ENCODE measurements at regions not wholly inside any gene's neighbourhood (a gene's known extent, or its start where the extent isn't known, plus 50 kb on each side); places are given as distances from the start of the nearest gene placed in this dataset.

GRCh38 chr16:88325087-88325750 lies 57.5 kb upstream of the ZNF469 start:
- no peak for DNase-seq

GRCh38 chr16:88325976-88326375 lies 56.8 kb upstream of the ZNF469 start:
- DNase-seq = no peak

GRCh38 chr16:88326611-88327485 lies 55.9 kb upstream of the ZNF469 start:
- DNase-seq = no peak

- DNase-seq = no peak
Measured at GRCh38 chr16:88327561-88328312, 55.0 kb upstream of the ZNF469 start.

- DNase-seq = no peak
Measured at GRCh38 chr16:88328313-88328980, 54.3 kb upstream of the ZNF469 start.

GRCh38 chr16:88329726-88330700 lies 52.7 kb upstream of the ZNF469 start:
- DNase-seq = no peak

- DNase-seq = no peak
Measured at GRCh38 chr16:88330971-88331890, 51.5 kb upstream of the ZNF469 start.

GRCh38 chr16:88331989-88332920 lies 50.5 kb upstream of the ZNF469 start:
- no peak for DNase-seq

- peak; percentile 6 to 20 for DNase-seq
Measured at GRCh38 chr16:88332921-88333825, 49.6 kb upstream of the ZNF469 start.
